HG03354 (cell line): ENCODE measurements at regions not wholly inside any gene's neighbourhood (a gene's known extent, or its start where the extent isn't known, plus 50 kb on each side); places are given as distances from the start of the nearest gene placed in this dataset.
"Not testable (repeated sequence)": the region's sequence is repeated elsewhere in the genome, so short reads cannot be mapped to it uniquely, and the experiment has no call there.

Experiments
- ATAC-seq: cut with Tn5 transposase; IDR thresholded peaks from one replicate; pipeline ENCODE4 v1.9.1; 2021; ENCODE audit warnings: mild to moderate bottlenecking; ENCODE audit not compliant: unreplicated experiment, poor library complexity, severe bottlenecking

- no peak for ATAC-seq
Observed at GRCh38 chr6:140274548-140274947, 900.1 kb upstream of the CITED2 start.

GRCh38 chr6:140271759-140272377, 897.4 kb upstream of the CITED2 start:
- ATAC-seq = peak; percentile 98

GRCh38 chr6:140269591-140270165, 895.2 kb upstream of the CITED2 start:
- ATAC-seq = no peak

DNA sequence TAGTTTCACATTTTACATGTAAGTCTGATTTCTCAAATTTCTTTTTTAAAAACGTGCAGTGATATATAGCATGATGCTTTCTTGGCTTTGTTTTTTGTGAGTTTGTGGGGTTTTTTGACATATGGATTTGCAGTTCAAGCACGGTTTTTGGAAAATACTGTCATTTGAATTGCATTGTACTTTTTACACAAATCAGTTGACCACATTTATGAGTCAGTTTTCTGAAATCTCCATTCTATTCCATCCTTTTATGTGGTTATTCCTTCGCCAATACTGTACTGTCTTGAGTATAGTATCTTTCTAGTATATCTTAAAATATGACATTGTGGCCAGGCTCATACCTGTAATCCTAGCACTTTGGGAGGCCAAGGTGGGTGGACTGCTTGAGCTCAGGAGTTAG, 890.0 kb upstream of the CITED2 start:
- ATAC-seq = no peak

GRCh38 chr6:140258302-140258701, 883.9 kb upstream of the CITED2 start:
- not testable (repeated sequence) for ATAC-seq

DNA sequence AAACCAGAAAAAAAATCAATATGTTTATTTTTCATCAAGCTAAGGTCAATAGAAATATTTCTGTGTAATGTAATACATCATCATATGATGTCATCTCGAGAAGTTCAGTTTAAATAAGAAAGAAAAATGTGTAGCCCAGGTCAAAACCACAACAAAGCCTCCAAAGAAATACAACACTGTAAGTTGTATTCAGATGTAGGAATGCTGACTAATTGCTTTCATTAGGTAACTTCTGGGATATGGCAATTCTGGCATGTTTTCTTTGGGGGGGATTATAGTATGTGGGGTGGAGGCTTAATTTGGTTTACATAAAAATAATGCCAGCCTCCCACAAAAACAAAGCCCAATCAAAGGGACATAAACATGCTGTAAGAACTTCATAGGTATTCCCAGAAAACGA, 881.8 kb upstream of the CITED2 start:
- no peak for ATAC-seq

DNA sequence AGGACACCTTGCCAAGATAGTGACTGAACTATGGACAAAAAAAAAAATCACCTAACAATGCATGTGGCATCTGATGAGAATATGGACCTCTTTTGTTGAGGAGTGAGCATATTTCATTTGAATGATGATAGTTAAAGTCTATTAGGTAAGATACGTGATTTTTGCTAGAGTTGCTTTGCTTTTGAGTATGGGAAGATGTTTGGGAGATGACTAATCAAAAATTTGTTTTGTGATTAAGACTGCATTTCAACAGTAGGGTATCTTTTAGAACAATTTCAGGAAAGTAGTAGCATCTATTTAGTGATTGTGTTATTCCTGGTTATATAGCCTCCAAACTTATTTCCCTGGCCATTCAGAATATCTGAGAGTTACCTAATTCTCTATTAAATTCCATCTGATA, 878.6 kb upstream of the CITED2 start:
- ATAC-seq = no peak

GRCh38 chr6:140252099-140252498, 877.7 kb upstream of the CITED2 start:
- ATAC-seq = no peak

DNA sequence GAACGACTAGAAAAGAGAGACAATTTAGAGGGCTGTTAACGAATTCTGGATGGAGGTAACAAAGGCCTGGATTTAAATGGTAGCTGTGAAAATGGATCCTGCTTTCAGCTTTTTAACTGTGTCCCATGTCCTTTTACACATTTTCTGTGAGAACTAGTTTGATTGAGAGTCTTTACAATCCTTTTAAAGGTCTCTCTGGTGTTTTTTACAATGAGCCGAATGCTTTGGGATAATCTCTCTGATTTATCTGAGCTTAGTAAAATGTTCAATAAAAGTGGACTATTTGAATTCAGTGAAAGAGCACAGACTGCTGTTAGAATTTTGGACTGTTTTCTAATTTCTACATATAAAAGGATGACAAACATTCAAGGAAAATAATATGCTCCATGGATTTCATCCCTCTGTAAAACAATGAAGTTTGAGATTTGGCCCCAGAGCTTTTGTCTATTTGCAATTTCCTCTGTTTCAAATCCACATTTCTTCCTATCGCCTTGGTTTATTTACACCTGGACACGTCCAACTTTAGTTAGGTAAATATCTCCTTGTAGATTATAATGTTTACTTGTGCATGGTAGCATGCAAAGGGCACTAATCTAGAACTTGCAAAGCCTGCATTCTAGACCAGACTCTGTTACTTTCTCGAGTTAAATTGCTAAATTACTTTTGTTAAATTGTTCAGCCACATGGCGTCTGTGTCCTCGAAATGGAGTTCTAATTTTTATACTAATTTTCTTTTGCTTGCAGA, 871.0 kb upstream of the CITED2 start:
- ATAC-seq = no peak

GRCh38 chr6:140237251-140237650, 862.8 kb upstream of the CITED2 start:
- no peak for ATAC-seq

- no peak for ATAC-seq
Observed at GRCh38 chr6:140236732-140237131, 862.3 kb upstream of the CITED2 start.

DNA sequence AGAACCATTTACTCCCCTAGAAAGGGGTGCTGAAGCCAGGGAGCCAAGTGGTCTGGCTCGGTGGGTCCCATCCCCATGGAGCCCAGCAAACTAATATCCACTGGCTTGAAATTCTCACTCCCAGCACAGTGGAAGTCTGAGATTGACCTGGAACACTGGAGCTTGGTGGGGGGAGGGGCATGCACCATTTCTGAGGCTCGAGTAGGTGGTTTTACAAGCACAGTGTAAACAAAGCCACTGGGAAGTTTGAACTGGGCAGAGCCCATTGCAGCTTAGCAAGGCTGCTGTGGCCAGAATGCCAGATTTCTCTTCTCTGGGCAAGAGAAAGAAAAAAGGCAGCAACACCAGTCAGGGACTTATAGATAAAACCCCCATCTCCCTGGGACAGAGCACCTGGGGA, 855.8 kb upstream of the CITED2 start:
- ATAC-seq = no peak

- no peak for ATAC-seq
Observed at GRCh38 chr6:140228491-140228890, 854.0 kb upstream of the CITED2 start.

DNA sequence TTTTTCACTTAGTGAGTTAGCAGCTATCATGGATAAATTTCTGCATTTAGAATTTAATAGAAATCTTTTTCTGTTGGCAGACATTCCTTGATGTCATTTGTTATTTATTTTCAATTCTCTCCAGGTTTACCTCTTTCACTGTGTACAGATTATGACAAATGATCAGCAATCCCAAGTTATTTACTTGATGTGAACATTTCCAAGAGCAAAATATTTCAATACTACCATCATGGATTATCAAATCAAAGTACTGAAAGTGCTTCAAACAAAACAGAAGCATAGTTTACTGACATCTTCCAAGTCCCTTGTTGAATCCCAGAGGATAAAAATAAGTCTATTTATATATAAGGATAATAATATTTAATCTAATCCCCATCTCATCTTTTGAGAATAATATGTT, 852.2 kb upstream of the CITED2 start:
- no peak for ATAC-seq

- ATAC-seq = no peak
Observed at GRCh38 chr6:140225701-140226436, 851.4 kb upstream of the CITED2 start.

- no peak for ATAC-seq
Observed at GRCh38 chr6:140217283-140217682, 842.8 kb upstream of the CITED2 start.

- ATAC-seq = no peak
Observed at GRCh38 chr6:140209775-140210174, 835.3 kb upstream of the CITED2 start.

DNA sequence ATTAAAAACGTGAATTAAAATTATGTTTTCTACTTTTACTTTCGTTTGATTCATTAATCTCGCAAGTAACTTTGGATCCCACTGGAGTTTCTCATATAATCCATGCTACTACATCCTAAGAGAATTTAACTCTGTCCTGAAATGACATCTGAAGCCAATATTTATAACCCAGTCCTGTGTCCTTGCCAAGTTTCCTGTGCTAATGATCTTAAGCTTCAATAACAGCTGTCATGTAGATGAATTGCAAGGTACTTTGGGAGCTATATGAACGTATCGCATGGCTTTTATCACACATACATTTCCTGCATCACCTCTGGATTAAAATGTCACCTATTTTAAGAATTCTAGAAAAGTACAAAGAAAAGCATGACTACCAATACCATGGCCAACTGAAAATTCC, 833.8 kb upstream of the CITED2 start:
- no peak for ATAC-seq

DNA sequence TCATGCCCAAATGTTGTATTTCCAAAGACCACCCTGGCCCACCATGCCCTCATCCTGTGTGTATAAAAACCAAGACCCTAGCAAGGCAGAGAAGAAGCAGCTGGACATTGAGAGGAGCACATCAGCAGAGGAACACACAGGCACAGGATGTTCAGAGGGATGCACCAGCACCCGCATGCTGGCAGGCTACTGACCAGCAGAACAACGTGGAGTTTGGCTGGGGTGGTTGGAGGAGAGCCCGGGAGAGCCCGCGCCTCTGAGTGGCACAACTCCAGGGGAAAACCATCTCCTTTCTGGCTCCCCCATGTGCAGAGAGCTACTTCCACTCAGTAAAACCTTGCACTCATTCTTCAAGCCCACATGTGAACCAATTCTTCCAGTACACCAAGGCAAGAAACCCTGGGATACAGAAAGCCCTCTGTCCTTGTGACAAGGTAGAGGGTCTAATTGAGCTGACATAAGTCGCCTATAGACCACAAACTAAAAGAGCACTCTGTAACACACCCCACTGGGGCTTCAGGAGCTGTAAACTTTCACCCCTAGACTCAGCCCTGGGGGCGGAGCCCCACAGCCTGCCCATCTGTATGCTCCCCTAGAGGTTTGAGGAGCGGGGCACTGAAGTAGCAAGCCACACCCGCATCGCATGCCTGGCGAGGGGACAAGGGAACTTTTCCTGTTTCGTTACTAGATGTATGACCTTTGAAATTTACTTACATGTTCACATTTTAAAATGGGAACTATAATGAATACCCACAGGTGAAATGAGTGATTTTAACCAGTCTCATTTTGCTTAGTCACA, 831.5 kb upstream of the CITED2 start:
- no peak for ATAC-seq

GRCh38 chr6:140204154-140204553, 829.7 kb upstream of the CITED2 start:
- no peak for ATAC-seq
